NCI-H526 (cell line): ENCODE measurements at regions not wholly inside any gene's neighbourhood (a gene's known extent, or its start where the extent isn't known, plus 50 kb on each side); places are given as distances from the start of the nearest gene placed in this dataset.

Source experiments
- DNase-seq, 2 experiments: peaks; one replicate each; lab custom pipeline; 2025; lab: John Stamatoyannopoulos, UW

DNA sequence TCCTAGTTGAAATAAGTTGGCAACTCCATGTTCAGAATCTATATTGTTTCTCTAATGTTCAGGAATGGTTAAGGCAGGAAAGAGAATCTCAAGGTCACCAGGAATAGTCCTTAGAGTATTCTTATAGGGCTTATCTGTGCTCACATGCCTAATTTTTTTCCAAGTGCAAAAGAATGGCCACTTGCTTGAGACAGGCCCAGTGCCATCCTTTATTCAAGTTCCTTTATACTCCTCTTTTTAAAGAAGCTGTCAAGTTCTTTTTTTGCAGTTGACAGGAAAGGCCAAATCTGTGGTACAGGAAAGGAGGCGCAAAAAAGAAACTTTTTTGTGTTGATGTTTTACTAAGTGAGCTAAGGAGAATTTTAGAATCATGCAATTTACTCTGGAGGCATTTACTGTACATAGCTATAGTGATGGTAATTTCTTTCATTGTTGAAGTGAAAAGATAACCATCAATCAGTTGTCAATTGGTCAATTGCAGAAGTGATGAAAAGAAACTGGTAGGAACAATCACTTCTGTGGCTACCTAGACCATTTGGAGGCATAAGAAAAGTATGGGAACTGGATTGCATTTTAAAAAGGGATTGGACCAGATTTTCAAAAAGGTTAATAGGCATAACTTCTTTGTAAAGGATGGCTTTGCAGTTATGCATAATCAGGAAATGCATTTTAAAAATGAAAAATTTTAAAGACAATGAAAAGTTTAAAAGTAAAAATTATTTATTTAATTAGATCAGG lies 102.5 kb upstream of the SOX2 start:
- no peak for DNase-seq

DNA sequence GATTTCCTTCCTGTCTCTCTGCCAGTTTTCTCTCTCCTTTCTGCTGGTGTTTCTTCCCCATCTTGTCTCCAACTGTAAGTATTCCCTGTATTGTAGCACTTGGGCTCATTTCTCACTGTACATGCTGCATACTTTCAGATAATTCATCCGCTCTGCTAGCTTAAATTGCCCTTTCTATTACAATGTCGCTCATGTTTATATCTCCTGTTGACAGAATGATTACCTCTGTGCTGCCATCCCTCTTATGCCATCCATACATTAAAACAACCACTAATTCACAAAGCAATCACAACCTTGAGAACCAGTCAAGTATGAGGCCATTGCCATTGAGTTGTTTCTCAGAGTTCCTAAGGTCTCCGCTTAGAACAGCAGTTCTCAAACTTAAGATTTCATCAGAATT lies 107.5 kb upstream of the SOX2 start:
- no peak for DNase-seq

DNA sequence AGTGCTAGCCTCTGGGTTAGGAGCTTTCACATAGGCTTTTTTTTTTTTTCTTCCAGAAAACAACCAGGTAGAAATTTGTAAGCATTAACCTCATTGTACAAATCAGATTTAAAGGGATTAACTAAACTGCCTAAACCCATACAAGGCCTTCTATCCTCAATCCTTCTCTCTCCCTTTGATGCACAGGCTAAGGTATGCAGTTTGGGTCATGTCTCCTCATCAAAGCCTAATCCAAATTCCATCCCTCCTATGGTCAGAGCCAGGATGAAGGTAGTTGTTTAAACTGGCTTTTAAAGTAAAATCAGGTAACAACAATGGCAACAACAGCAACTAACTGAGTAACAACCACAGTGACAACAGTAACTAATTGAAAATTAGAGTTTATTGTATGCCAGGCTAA lies 115.6 kb upstream of the SOX2 start:
- no peak for DNase-seq

DNA sequence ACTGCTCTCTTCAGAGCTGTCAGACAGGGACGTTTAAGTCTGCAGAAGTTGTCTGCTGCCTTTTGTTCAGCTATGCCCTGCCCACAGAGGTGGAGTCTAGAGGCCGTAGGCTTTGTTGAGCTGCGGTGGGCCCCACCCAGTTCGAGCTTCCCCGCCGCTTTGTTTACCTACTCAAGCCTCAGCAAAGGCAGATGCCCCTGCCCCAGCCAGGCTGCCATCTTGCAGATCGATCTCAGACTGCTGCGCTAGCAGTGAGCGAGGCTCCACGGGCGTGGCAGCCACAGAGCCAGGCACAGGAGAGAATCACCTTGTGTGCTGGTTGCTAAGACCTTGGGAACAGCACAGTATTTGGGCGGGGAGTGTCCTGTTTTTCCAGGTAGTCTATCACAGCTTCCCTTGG lies 120.8 kb upstream of the SOX2 start:
- DNase-seq, result peak in 1 of 2 experiments; percentile 20

DNA sequence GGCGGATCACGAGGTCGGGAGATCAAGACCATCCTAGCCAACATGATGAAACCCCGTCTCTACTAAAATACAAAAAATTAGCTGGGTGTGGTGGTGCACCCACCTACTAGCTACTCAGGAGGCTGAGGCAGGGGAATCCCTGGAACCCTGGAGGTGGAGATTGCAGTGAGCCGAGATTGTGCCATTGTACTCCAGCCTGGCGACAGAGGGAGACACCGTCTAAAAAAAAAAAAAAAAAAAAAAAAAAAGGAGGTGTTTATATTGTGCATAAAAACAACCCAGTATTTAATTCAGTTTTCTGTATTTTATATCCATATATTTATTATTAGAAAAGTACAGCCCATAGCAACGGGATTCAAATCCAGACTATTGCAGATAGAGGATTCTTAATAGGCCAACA lies 129.1 kb upstream of the SOX2 start:
- no peak for DNase-seq

DNA sequence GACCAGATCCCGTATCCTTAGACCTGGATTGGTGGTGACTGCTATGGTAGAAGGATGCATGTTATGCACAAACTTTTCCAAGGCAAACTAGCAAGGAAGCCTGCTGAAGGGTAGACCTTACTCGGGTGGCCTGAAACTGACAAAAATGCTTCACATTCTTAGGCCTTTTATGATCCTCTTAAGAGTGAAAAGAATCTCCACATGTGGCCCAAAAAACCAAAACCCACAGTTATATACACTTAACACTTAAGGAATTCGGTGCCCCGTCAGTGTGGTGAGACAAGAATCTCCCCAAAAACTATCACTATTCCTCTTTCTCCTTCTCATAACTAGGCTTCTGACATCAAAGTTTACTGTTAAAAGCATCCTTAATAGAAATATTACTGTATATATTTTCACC lies 130.1 kb upstream of the SOX2 start:
- DNase-seq, result no peak

DNA sequence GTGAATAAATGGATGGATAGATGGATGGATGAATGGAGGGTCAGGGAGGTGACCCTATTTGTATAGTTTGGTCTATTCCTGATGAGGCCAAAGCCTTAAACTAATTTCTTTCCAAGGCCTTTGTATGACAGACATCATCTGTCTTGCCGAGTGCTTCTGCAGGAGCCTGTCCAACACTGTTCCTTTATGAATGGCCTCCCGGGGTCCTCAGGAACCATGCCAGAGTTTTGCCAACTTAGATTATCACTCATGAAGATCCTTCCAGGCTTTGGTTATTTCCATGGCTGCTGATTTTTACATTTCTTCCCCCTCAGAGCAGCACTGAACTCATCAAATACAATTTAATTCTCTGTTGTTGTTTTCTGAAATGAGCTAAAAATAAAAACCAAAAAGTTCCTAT lies 133.0 kb upstream of the SOX2 start:
- DNase-seq, result no peak

DNA sequence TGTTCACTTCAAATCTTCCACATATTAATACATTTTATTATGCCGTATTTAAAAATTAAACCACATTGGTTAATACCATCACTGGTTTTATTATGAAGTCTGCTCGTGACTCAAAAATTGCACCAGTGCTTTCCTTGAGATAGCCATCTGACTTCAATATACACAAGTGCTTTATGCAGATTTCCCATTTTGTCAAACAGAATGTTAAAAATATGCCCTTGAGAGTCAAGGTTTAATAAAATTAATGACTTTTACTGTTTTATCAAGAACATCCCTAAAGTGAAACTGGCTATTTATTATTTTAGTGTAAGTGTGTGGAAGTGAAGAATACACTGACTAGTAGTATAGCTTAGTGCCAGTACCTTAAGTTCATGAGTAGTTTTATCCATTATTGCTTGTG lies 139.3 kb upstream of the SOX2 start:
- DNase-seq, result no peak

DNA sequence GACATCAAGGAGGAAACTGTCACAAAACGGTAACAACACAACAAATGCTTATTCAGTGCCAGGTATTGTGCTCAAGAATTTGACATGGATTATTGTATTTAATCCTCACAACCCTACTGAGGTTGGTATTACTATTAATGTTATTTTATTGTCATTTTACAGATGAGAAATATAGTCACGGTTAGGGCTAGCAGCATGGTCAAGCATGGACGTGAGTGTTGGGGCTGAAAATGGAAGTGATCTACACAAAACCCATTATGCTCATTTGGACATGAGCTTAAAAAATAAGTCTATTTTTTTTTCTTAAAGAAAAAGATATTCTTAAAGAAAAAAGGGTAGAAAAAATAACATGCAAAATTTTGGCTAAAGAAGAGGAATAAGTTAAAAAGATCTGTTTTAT lies 141.3 kb upstream of the SOX2 start:
- no peak for DNase-seq

DNA sequence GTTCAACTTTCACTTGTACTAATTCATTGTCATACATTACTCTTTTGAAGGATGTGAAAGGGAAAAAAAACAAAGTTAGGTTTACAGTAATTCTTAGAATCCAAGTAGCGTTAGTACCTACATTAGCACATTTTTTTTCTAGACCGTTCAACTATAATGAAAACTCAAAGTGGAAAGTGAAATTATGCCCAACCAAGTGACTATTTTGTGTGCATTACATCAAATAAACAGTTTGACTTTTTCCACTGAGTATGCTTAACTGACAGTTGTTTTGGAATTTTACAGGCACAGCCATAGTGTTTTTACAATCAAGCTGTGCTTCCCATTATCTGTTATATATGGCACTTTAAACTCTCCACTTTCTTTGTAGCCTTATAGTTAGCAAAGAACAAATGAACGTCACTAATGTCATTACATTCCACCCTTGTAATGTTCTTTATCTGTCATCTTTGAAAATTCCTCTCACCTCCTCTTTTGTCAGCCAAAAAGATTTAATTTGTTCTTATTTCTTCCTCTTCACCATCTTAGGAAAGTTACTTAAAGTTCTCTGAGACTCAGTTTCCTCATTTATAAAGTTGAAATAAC lies 142.3 kb upstream of the SOX2 start:
- no peak for DNase-seq

DNA sequence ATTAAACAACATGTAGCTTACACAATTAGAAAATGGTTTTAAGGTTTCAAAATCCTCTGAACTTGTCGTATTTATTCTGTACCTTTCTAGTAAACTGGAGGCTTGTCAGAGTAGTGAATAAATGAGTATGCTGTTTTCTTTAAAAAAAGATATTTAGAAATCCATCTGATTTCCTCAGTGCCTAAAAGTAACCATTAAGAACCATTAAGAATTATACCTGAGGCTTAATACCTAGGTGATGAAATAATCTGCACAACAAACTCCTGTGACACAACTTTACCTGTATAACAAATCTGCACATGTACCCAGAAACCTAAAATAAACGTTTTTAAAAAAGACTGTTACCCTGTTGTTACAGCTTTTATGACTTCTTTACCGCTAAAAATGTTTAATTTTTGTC lies 143.0 kb upstream of the SOX2 start:
- no peak for DNase-seq

DNA sequence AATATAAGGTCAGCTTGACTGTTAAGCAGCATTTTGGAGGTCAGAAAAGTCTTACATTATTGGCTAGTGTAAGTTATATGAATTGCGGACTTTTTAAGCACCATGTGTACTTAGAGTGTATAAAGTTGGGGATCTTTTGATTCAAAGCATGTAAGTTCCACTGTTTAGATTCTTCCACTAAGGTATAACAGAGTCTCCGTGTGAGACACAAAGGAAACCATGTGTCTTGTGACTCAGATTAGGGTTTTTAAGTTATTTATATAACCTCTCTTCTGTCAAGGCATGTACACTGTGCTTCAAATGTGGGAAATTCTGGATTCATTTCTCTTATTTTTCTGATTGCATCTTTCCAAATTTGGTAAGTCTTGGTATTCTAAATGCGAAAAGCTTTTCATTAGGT lies 143.5 kb upstream of the SOX2 start:
- no peak for DNase-seq

DNA sequence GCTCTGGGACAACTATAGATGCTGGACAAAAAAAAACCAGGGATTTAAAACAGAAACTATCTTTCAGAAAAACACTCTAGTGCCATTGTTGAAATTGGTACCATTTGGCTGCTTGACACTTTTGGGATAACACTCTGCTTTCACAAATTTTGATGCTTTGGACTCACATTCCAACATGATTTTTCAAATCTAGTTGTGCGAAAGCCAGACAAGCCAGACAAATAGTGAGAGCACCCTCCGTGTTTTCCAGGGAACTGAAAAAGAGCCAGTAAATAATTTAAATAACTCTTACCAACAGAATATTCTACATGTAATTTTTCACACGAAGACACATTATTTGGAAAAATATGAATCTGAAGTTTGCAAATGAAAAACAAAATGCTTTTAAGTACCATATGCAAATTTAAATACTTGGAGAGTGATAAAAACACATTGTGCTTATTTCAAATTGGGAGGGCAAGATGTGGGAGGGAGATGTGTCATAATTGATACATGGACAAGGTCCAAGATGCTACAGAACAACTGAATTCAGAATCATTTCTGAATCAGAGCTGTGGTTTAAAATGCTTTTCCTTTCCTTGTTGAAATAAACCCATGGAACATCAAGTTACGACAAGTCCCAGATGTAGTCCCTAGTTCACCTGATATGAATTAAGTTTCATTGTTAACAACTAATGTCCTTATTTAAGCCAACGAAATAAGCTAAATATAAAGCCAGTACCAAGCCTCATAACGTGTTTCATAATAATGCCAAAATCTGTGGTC lies 144.2 kb upstream of the SOX2 start:
- DNase-seq, result no peak

DNA sequence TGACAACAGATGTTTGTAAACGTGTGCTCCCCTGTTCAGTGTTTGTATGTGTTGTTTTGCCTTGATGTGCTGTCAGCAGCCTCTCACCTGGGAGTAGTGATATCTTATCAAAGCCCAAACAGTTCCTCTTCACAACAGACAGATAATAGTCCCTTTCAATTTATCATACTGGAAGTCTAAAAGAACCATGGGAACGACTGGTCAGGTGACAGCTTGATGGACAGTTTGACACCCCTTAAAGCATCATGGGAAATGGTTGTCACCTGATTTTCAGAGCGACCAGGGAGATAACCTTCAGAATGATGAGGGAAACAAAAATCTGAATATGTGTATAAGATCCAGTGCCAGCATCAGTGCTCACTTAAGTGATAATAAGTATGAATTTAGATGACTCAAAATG lies 146.3 kb upstream of the SOX2 start:
- no peak for DNase-seq

DNA sequence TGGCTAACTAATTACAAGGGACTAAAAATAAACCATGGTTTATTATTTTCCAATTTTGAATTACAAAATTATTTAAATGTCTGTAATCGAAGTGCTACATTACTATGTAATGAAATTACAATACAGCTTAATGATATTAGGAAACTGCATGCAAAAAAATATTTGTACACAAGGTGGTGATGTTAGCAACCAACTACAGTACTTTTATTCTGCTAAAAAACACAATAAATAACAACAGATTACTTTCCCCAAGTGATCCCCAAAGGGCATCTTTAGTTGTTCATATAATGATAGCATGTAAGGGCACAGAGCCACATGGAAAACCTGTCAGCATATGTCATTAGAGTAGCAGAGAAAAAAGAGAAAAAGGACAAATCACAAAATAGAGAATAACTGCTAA lies 147.5 kb upstream of the SOX2 start:
- no peak for DNase-seq

DNA sequence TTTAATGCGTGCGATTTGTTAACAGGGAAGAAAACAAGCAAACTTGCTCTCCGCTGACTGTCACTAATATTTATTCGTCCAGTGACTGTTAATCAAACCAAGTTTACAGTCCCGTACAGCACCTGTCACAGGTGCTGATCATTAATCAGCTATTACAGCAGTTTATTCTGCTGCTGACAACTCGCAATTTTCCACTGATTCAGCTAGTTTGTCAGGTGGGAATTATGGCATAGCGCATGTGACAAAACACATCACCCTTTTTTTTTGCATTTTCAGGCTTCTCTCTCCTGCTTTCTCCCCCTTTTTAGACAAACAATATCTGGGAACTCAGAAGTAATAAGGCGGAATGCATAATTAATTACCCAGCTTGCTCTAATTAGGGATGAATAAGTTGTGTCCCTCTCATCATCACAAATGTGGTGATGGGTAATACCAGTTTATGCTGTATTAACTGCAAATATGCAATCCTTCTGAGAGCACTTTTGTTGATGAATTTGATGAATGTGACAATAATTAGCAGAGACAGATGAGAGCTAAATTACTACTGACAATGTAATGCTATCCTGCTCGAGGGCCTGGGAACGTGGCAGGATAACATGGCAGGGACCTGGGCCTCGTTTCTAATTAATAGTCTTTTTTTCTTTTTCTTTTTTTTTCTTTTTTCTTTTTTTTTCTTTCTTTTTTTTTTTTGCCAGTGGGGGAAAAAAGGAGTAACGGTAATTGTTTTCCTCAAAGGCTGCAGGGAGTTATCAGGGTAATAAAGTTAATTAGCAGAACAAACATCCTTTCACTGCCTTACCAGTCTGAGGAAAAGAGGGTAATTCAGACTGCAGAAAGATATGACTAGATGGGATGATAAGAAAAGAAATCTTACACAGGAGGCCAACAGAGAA lies 150.3 kb upstream of the SOX2 start:
- no peak for DNase-seq

DNA sequence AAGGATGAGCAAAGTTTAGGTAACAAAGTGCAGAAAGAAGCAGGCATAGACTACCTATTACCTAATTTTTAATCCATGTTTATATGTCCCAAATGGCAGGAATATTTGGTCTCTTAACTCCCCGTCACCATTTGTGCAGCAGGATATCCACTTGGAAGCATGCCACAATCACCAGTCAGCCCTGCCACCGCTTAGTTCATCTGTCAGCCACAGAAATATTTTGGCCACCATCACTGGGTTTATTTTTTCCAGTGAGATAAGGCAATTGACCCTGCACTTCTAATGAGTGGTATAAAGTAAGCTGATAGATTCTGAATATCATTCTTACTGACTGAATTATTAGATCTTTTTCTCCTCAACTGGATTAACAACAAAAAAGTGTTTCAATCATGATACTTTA lies 152.9 kb upstream of the SOX2 start:
- no peak for DNase-seq

DNA sequence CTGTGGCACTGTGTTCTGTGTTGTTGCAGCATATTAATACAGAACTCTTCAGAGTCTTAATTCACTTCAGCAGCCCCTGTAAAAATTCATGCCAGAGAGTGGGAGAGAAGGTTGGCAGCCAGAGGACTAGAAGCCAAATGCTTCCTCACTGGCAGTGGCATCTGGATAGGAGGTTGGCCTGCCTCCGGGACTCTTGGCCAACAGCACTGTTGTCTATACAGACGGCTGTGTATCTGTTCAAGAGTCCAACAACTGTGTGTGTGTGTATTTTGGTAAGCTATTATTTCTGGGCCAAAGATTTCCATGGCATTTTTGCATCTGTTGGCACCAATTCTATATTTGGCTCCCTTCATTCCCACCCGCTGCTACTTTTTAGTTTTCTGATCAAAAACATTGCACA lies 156.0 kb upstream of the SOX2 start:
- no peak for DNase-seq

DNA sequence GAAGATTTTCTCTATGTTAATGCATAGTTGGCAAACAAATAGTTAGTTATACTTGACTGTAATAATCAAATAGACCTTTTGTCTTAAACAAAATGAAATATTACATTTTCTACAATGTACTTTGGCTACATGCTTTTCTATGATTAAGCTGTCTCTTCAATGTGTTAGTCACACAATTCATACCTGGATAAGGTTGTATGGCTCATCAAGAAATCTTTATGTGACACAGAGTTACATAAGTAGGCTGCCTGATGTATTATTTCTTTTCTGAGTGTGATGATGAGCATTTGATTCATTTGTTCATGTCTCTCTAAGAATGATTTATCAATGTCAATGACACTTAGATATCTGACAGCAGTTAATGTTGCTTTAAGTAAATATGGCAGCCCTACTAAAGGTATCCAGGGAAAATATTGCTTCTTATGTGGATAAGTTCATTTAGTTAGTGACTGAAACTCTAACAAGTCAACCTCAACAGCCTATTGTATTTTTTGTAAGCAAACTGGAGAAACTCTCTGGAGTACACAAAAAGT lies 157.4 kb upstream of the SOX2 start:
- DNase-seq, result no peak

DNA sequence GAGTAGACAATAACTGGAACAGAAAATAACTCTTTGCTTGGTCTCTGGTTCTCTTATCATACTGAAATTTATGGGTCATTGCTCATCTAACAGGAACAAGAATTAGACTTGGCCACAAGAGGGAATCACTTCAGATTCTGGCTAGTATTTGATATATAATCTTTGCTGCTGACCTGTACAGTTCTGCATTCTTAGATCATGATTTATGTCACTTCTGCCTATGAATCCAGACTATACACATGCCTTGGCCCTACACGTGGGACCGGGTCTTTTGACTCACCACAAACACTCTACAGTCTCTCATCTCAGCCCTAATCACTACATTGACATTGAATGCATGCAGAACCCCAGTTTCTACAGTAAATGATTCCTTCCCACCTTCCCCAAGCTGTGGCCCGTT lies 162.5 kb upstream of the SOX2 start:
- DNase-seq, result no peak

DNA sequence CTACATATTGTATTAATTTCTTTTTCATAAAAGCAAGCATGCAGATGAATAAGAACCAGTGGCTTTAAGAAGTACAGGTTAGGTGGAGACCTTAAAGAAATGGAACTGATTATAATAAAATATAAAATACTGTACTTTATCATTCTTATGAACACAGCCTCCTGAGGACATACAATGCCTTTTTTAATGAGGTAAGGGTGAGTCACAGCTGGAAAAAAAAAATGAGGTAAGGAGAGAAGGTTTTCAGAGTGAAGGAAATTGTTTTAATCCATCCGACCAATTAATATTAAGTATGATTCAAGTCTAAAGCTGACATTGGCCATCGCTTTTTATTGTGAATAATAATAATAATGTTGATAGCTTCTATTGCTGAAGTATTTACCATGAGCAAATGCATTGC lies 170.3 kb upstream of the SOX2 start:
- no peak for DNase-seq

DNA sequence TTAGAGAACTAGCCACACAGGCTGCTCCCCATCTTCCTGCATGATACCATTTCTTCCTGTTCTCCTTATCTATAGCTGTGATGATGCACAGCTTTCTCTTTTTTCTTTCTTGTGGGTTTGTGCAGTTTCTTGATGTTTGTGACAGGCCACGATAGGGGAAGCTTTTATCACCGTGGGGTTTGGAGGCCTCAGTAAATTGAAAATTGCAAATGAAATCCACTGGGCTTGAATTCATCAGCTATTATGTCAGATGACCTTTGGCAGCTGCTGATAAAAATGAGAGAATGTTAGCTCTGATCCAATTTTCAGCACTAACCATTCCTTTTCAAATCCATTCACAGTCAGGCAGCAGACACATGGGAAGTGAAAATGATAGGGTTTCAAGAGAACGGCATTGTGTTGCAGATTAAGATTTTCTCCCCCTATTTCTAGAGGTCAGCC lies 176.9 kb upstream of the SOX2 start:
- no peak for DNase-seq
